GM23338 (cell line): ENCODE measurements at regions not wholly inside any gene's neighbourhood (a gene's known extent, or its start where the extent isn't known, plus 50 kb on each side); places are given as distances from the start of the nearest gene placed in this dataset.

Source experiments
- ATAC-seq: fragments of 200-7000 bp; cut with Tn5 transposase; 3 replicates; pipeline ENCODE4 v1.9.1; 2020
- DNase-seq: peaks from one replicate; pipeline ENCODE4 v3.0.0-alpha.2; 2015; ENCODE audit warnings: low spot score
- H2AFZ ChIP-seq: fragments of 200-600 bp; sonication (generic); 2 replicates; pipeline ENCODE4 v1.8.0; 2016; ENCODE audit warnings: antibody characterized with exemption, mild to moderate bottlenecking, moderate library complexity
- H3F3A ChIP-seq: fragments of 200-600 bp; sonication (generic); replicated peaks from 2 replicates; pipeline ENCODE4 v1.8.0; 2017; ENCODE audit warnings: antibody characterized with exemption, mixed run types, low read depth
- H3K27ac ChIP-seq: fragments of 200-600 bp; sonication (generic); 2 replicates; pipeline ENCODE4 v1.6.1; 2016; ENCODE audit warnings: low read depth
- H3K27me3 ChIP-seq: fragments of 200-600 bp; sonication (generic); 2 replicates; pipeline ENCODE4 v1.8.0; 2016; ENCODE audit warnings: mild to moderate bottlenecking, mixed run types, moderate library complexity; ENCODE audit not compliant: insufficient read depth
- H3K36me3 ChIP-seq: fragments of 200-600 bp; sonication (generic); 2 replicates; pipeline ENCODE4 v1.8.0; 2016; ENCODE audit warnings: mild to moderate bottlenecking; ENCODE audit not compliant: insufficient read depth
- H3K4me1 ChIP-seq: fragments of 200-600 bp; sonication (generic); 2 replicates; pipeline ENCODE4 v1.8.0; 2016; ENCODE audit warnings: mild to moderate bottlenecking, moderate library complexity; ENCODE audit not compliant: insufficient read depth
- H3K4me2 ChIP-seq: fragments of 200-600 bp; sonication (generic); 2 replicates; pipeline ENCODE4 v1.7.1; 2017; ENCODE audit warnings: mixed run types
- H3K4me3 ChIP-seq: fragments of 200-600 bp; sonication (generic); 2 replicates; pipeline ENCODE4 v1.6.1; 2016; ENCODE audit warnings: mixed run types
- H3K79me2 ChIP-seq: fragments of 200-600 bp; sonication (generic); replicated peaks from 2 replicates; pipeline ENCODE4 v1.8.0; 2017; ENCODE audit warnings: mild to moderate bottlenecking; ENCODE audit not compliant: insufficient read depth
- H3K9me2 ChIP-seq: fragments of 200-600 bp; sonication (generic); 2 replicates; pipeline ENCODE4 v1.8.0; 2017; ENCODE audit not compliant: insufficient read depth
- H4K20me1 ChIP-seq: fragments of 200-600 bp; sonication (generic); replicated peaks from 2 replicates; pipeline ENCODE4 v1.8.0; 2017; ENCODE audit warnings: mild to moderate bottlenecking; ENCODE audit not compliant: insufficient read depth
- H3K27ac Mint-ChIP-seq: 2 replicates; pipeline ENCODE4 v1.8.0; 2020; ENCODE audit warnings: inconsistent platforms, mild to moderate bottlenecking, moderate library complexity, mixed read lengths
- H3K27me3 Mint-ChIP-seq: 3 replicates; pipeline ENCODE4 v1.8.0; 2022; ENCODE audit warnings: low read depth, mild to moderate bottlenecking, moderate library complexity, mixed read lengths, inconsistent platforms; ENCODE audit not compliant: insufficient read depth, poor library complexity
- H3K36me3 Mint-ChIP-seq: 3 replicates; pipeline ENCODE4 v1.8.0; 2021; ENCODE audit warnings: low read depth, mild to moderate bottlenecking, inconsistent platforms, moderate library complexity, mixed read lengths
- H3K4me1 Mint-ChIP-seq: 3 replicates; pipeline ENCODE4 v1.8.0; 2020; ENCODE audit warnings: mild to moderate bottlenecking, inconsistent platforms, mixed read lengths
- H3K4me3 Mint-ChIP-seq: 3 replicates; pipeline ENCODE4 v1.8.0; 2021; ENCODE audit warnings: moderate library complexity, mild to moderate bottlenecking, inconsistent platforms, mixed read lengths
- H3K9me3 Mint-ChIP-seq: 3 replicates; pipeline ENCODE4 v1.8.0; 2020; ENCODE audit warnings: moderate library complexity, mild to moderate bottlenecking, inconsistent platforms, mixed read lengths
- CREB1 ChIP-seq: fragments of 250-450 bp; sonication (Bioruptor Pico); IDR thresholded peaks from 2 replicates; pipeline ENCODE4 v1.5.0; 2020; ENCODE audit warnings: low read depth, mild to moderate bottlenecking, moderate library complexity
- ETS1 ChIP-seq: IDR thresholded peaks from 2 replicates; pipeline ENCODE4 v1.6.1; 2016; ENCODE audit warnings: antibody characterized with exemption
- EZH2 ChIP-seq: fragments of 200-600 bp; sonication (generic); IDR thresholded peaks from one replicate; pipeline ENCODE4 v1.8.0; 2017; ENCODE audit warnings: antibody characterized with exemption, mild to moderate bottlenecking, low read depth; ENCODE audit not compliant: unreplicated experiment
- EZH2phosphoT487 ChIP-seq: fragments of 200-600 bp; sonication (generic); IDR thresholded peaks from one replicate; pipeline ENCODE4 v1.8.1; 2018; ENCODE audit warnings: antibody characterized with exemption; ENCODE audit not compliant: unreplicated experiment
- JUNB ChIP-seq: IDR thresholded peaks from one replicate; pipeline ENCODE4 v1.6.1; 2016; ENCODE audit warnings: antibody characterized with exemption; ENCODE audit not compliant: unreplicated experiment
- NANOG ChIP-seq: IDR thresholded peaks from 2 replicates; pipeline ENCODE4 v1.6.1; 2016; ENCODE audit warnings: antibody characterized with exemption, borderline replicate concordance
- POLR2AphosphoS5 ChIP-seq: IDR thresholded peaks from 2 replicates; pipeline ENCODE4 v1.6.1; 2016; ENCODE audit warnings: antibody characterized with exemption, low read depth
- STAT1 ChIP-seq: IDR thresholded peaks from one replicate; pipeline ENCODE4 v1.6.1; 2016; ENCODE audit warnings: antibody characterized with exemption; ENCODE audit not compliant: unreplicated experiment
- ZNF114 ChIP-seq: fragments of 250-450 bp; sonication (Bioruptor Pico); IDR thresholded peaks from 2 replicates; pipeline ENCODE4 v1.5.0; 2020; ENCODE audit warnings: mild to moderate bottlenecking, moderate library complexity
- TF ChIP-seq, protein P1 (sequence below), 2 experiments: fragments of 200-600 bp in 1 of 2; sonication (generic) in 1 of 2; conservative IDR thresholded peaks; 2 replicates each; pipeline versions ENCODE4 v1.5.1 to v1.6.1; 2016 to 2017; ENCODE audit warnings: antibody characterized with exemption in 2 of 2, low read depth in 2 of 2, mild to moderate bottlenecking in 2 of 2, moderate library complexity in 1 of 2
- TF ChIP-seq, protein P2 (sequence below): IDR thresholded peaks from one replicate; pipeline ENCODE4 v1.6.1; 2018; ENCODE audit warnings: antibody characterized with exemption; ENCODE audit not compliant: unreplicated experiment
- TF ChIP-seq, protein P3 (sequence below): fragments of 250-450 bp; sonication (Bioruptor Pico); IDR thresholded peaks from 2 replicates; pipeline ENCODE4 v1.5.0; 2020; ENCODE audit warnings: mild to moderate bottlenecking, moderate library complexity

DNA sequence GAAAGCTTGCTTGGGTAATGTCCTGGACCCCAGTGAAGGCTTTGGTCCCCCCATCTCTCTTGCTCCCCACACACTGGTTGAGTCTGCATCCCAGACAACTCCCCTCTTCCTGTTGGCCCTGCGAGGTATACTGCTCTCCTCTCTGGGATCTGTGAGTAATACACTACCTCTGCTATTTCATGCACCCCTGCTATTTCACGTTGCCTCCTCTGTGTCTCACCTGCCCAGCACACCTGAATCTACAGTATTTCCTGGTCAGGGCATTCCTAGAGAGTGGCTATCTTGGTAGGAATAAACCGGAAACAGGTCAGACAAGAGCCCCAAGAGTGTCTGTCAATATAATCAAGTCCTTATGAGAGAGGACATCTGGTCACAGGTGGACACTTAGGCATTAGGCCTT, 114.3 kb upstream of the ODAD2 start:
- Histone ChIP-seq H3K9me2 (no peaks in the 10 kb centered on the region), H4K20me1 (no peaks in the 10 kb centered on the region), H3K27me3 (no peaks in the 10 kb centered on the region), H3K4me1 (peaks cover 10% of the 10 kb centered on the region), H3K4me2 (no peak overlapping the region), H3K27ac (no peak overlapping the region), H3K36me3 (no peaks in the 10 kb centered on the region), H3K79me2 (no peaks in the 10 kb centered on the region), H2AFZ (no peak overlapping the region), H3F3A (no peaks in the 10 kb centered on the region), H3K4me3 (no peak overlapping the region)
- ATAC-seq (no peak), DNase-seq (no peak)
- TF ChIP-seq, protein P1, sequence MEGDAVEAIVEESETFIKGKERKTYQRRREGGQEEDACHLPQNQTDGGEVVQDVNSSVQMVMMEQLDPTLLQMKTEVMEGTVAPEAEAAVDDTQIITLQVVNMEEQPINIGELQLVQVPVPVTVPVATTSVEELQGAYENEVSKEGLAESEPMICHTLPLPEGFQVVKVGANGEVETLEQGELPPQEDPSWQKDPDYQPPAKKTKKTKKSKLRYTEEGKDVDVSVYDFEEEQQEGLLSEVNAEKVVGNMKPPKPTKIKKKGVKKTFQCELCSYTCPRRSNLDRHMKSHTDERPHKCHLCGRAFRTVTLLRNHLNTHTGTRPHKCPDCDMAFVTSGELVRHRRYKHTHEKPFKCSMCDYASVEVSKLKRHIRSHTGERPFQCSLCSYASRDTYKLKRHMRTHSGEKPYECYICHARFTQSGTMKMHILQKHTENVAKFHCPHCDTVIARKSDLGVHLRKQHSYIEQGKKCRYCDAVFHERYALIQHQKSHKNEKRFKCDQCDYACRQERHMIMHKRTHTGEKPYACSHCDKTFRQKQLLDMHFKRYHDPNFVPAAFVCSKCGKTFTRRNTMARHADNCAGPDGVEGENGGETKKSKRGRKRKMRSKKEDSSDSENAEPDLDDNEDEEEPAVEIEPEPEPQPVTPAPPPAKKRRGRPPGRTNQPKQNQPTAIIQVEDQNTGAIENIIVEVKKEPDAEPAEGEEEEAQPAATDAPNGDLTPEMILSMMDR (conservative IDR thresholded peaks at IDR 0.05; ENCODE audit: low read depth in 2 of 2): no peak
- TF ChIP-seq, protein P2, sequence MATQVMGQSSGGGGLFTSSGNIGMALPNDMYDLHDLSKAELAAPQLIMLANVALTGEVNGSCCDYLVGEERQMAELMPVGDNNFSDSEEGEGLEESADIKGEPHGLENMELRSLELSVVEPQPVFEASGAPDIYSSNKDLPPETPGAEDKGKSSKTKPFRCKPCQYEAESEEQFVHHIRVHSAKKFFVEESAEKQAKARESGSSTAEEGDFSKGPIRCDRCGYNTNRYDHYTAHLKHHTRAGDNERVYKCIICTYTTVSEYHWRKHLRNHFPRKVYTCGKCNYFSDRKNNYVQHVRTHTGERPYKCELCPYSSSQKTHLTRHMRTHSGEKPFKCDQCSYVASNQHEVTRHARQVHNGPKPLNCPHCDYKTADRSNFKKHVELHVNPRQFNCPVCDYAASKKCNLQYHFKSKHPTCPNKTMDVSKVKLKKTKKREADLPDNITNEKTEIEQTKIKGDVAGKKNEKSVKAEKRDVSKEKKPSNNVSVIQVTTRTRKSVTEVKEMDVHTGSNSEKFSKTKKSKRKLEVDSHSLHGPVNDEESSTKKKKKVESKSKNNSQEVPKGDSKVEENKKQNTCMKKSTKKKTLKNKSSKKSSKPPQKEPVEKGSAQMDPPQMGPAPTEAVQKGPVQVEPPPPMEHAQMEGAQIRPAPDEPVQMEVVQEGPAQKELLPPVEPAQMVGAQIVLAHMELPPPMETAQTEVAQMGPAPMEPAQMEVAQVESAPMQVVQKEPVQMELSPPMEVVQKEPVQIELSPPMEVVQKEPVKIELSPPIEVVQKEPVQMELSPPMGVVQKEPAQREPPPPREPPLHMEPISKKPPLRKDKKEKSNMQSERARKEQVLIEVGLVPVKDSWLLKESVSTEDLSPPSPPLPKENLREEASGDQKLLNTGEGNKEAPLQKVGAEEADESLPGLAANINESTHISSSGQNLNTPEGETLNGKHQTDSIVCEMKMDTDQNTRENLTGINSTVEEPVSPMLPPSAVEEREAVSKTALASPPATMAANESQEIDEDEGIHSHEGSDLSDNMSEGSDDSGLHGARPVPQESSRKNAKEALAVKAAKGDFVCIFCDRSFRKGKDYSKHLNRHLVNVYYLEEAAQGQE: no peak
- TF ChIP-seq CREB1: no peak
- no peak for TF ChIP-seq POLR2AphosphoS5
- TF ChIP-seq EZH2phosphoT487: no peak
- TF ChIP-seq ETS1: no peak
- no peak for TF ChIP-seq EZH2
- no peak for TF ChIP-seq NANOG
- TF ChIP-seq, protein P3, sequence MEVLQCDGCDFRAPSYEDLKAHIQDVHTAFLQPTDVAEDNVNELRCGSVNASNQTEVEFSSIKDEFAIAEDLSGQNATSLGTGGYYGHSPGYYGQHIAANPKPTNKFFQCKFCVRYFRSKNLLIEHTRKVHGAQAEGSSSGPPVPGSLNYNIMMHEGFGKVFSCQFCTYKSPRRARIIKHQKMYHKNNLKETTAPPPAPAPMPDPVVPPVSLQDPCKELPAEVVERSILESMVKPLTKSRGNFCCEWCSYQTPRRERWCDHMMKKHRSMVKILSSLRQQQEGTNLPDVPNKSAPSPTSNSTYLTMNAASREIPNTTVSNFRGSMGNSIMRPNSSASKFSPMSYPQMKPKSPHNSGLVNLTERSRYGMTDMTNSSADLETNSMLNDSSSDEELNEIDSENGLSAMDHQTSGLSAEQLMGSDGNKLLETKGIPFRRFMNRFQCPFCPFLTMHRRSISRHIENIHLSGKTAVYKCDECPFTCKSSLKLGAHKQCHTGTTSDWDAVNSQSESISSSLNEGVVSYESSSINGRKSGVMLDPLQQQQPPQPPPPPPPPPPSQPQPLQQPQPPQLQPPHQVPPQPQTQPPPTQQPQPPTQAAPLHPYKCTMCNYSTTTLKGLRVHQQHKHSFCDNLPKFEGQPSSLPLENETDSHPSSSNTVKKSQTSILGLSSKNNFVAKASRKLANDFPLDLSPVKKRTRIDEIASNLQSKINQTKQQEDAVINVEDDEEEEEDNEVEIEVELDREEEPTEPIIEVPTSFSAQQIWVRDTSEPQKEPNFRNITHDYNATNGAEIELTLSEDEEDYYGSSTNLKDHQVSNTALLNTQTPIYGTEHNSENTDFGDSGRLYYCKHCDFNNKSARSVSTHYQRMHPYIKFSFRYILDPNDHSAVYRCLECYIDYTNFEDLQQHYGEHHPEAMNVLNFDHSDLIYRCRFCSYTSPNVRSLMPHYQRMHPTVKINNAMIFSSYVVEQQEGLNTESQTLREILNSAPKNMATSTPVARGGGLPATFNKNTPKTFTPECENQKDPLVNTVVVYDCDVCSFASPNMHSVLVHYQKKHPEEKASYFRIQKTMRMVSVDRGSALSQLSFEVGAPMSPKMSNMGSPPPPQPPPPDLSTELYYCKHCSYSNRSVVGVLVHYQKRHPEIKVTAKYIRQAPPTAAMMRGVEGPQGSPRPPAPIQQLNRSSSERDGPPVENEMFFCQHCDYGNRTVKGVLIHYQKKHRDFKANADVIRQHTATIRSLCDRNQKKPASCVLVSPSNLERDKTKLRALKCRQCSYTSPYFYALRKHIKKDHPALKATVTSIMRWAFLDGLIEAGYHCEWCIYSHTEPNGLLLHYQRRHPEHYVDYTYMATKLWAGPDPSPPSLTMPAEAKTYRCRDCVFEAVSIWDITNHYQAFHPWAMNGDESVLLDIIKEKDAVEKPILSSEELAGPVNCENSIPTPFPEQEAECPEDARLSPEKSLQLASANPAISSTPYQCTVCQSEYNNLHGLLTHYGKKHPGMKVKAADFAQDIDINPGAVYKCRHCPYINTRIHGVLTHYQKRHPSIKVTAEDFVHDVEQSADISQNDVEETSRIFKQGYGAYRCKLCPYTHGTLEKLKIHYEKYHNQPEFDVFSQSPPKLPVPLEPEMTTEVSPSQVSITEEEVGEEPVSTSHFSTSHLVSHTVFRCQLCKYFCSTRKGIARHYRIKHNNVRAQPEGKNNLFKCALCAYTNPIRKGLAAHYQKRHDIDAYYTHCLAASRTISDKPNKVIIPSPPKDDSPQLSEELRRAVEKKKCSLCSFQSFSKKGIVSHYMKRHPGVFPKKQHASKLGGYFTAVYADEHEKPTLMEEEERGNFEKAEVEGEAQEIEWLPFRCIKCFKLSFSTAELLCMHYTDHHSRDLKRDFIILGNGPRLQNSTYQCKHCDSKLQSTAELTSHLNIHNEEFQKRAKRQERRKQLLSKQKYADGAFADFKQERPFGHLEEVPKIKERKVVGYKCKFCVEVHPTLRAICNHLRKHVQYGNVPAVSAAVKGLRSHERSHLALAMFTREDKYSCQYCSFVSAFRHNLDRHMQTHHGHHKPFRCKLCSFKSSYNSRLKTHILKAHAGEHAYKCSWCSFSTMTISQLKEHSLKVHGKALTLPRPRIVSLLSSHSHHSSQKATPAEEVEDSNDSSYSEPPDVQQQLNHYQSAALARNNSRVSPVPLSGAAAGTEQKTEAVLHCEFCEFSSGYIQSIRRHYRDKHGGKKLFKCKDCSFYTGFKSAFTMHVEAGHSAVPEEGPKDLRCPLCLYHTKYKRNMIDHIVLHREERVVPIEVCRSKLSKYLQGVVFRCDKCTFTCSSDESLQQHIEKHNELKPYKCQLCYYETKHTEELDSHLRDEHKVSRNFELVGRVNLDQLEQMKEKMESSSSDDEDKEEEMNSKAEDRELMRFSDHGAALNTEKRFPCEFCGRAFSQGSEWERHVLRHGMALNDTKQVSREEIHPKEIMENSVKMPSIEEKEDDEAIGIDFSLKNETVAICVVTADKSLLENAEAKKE (CRISPR knock-in tag): no peak
- TF ChIP-seq STAT1: no peak
- TF ChIP-seq JUNB: no peak
- TF ChIP-seq ZNF114 (CRISPR knock-in tag): no peak
- no peak overlapping the region for H3K27ac Mint-ChIP-seq
- no peaks in the 10 kb centered on the region for H3K36me3 Mint-ChIP-seq
- no peaks in the 10 kb centered on the region for H3K27me3 Mint-ChIP-seq
- no peak overlapping the region for H3K4me3 Mint-ChIP-seq
- no peaks in the 10 kb centered on the region for H3K9me3 Mint-ChIP-seq
- peaks cover 7% of the 10 kb centered on the region for H3K4me1 Mint-ChIP-seq
